ENCODE measurements at regions not wholly inside any gene's neighbourhood (a gene's known extent, or its start where the extent isn't known, plus 50 kb on each side); places are given as distances from the start of the nearest gene placed in this dataset.

- no peak for TF ChIP-seq CTCF (IDR thresholded peaks at IDR 0.05; ENCODE audit: insufficient read depth, low read length, poor library complexity, severe bottlenecking)
- no peak for TF ChIP-seq EZH2phosphoT487 (conservative IDR thresholded peaks at IDR 0.05; ENCODE audit: low read length)
Measured at GRCh38 chr6:78188891-78189290, 536.1 kb downstream of the MEI4 start.

Measured in SU-DHL-6 (cell line).